ENCODE measurements at regions not wholly inside any gene's neighbourhood (a gene's known extent, or its start where the extent isn't known, plus 50 kb on each side); places are given as distances from the start of the nearest gene placed in this dataset.

DNA sequence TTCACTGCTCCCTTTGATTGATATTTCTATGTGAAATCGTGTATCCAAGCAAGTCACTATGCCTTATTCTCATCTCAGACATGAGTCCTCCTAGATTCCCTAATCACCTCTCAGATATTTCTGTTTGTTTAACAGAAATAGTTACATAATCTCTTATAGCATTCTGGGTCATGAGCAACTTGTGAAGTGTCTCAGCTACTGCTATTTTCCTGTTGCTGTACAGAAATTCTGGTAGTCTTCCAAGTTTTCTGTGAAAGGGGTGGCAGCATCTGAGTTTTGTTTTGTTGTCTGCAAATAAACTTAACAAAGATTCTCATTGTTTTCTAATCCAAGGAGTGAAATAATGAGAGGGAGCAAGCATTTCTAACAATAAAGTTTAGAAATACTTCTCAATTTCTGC is 256.9 kb upstream of the ST8SIA4 start:
- Histone ChIP-seq H3K4me2 (ENCODE audit: low read length) (no peak overlapping the region), H3K79me2 (ENCODE audit: insufficient read depth, low read depth, low read length) (no peaks in the 10 kb centered on the region), H3K27ac (ENCODE audit: low read depth, low read length, poor library complexity, severe bottlenecking) (no peak overlapping the region), H2AFZ (ENCODE audit: low read length) (no peak overlapping the region), H4K20me1 (ENCODE audit: insufficient read depth, low read length) (no peaks in the 10 kb centered on the region), H3K9me2 (ENCODE audit: insufficient read depth, low read length) (no peaks in the 10 kb centered on the region), H3K4me1 (ENCODE audit: insufficient read depth, low read length, poor library complexity, severe bottlenecking) (no peaks in the 10 kb centered on the region), H3K4me3 (ENCODE audit: low read depth, low read length, poor library complexity, severe bottlenecking) (no peak overlapping the region), H3K9me3 (ENCODE audit: low read length) (no peaks in the 10 kb centered on the region), H3K36me3 (ENCODE audit: insufficient read depth, low read length) (no peaks in the 10 kb centered on the region)
- TF ChIP-seq, protein P1, sequence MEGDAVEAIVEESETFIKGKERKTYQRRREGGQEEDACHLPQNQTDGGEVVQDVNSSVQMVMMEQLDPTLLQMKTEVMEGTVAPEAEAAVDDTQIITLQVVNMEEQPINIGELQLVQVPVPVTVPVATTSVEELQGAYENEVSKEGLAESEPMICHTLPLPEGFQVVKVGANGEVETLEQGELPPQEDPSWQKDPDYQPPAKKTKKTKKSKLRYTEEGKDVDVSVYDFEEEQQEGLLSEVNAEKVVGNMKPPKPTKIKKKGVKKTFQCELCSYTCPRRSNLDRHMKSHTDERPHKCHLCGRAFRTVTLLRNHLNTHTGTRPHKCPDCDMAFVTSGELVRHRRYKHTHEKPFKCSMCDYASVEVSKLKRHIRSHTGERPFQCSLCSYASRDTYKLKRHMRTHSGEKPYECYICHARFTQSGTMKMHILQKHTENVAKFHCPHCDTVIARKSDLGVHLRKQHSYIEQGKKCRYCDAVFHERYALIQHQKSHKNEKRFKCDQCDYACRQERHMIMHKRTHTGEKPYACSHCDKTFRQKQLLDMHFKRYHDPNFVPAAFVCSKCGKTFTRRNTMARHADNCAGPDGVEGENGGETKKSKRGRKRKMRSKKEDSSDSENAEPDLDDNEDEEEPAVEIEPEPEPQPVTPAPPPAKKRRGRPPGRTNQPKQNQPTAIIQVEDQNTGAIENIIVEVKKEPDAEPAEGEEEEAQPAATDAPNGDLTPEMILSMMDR (conservative IDR thresholded peaks at IDR 0.05; ENCODE audit: low read length): no peak
- intact Hi-C loops (cut with micrococcal nuclease; ENCODE audit: unreplicated experiment): no loop called here
- no peak for DNase-seq (ENCODE audit: low spot score)
- BruUV-seq (replicated peaks): no TSS peak
- ChIA-PET POLR2A (no interaction called here), CTCF (ENCODE audit: unreplicated experiment) (no interaction called here)

DNA sequence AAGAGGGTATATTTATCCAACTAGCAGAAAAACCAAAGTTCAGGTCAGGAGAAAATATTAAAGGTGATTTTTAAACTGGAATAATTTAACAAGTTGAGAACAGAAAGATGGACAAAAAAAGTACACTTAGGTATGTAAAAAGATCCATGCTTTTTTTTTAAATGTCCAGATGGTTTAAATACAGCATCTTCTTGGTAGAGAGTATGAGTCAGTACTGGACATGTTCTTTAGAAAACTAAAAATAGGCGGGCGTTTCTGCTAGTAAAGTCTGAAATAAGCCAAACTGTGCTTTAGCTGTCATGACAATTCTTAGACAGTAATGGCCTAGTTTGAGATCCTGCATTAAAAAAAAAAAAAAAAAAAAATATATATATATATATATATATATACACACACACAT is 255.9 kb upstream of the ST8SIA4 start:
- BruUV-seq (replicated peaks): no TSS peak
- H4K20me1 ChIP-seq (ENCODE audit: insufficient read depth, low read length): no peaks in the 10 kb centered on the region

DNA sequence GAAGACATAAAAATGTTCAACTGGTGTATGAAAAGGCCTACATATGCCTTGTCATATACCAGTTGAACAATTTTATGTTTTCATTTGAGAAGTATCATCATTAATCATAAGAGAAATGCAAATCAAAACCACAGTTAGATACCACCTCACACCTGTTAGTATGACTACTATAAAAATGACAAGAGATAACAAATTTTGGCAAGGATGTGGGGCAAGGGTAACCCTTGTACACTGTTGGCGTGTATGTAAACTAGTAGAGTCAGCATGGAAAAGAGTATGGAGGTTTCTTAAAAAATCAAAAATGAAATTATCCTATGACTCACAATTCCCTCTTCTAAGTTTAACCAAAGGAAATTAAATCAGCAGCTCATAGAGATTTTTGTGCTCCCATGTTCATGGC is 250.4 kb upstream of the ST8SIA4 start:
- H3K36me3 ChIP-seq (ENCODE audit: insufficient read depth, low read length): no peaks in the 10 kb centered on the region
- ChIA-PET POLR2A (no interaction called here), CTCF (ENCODE audit: unreplicated experiment) (no interaction called here)
- H3K4me2 ChIP-seq (ENCODE audit: low read length): no peak overlapping the region
- BruUV-seq (replicated peaks): no TSS peak
- H3K79me2 ChIP-seq (ENCODE audit: insufficient read depth, low read depth, low read length): no peaks in the 10 kb centered on the region
- no peaks in the 10 kb centered on the region for H3K9me2 ChIP-seq (ENCODE audit: insufficient read depth, low read length)
- no peaks in the 10 kb centered on the region for H4K20me1 ChIP-seq (ENCODE audit: insufficient read depth, low read length)
- intact Hi-C loops (cut with micrococcal nuclease; ENCODE audit: unreplicated experiment): no loop called here
- no peak overlapping the region for H2AFZ ChIP-seq (ENCODE audit: low read length)
- TF ChIP-seq, protein P1 (conservative IDR thresholded peaks at IDR 0.05; ENCODE audit: low read length): no peak
- no peak for TF ChIP-seq EZH2phosphoT487 (IDR thresholded peaks at IDR 0.05; ENCODE audit: borderline replicate concordance, low read depth, low read length)
- no peaks in the 10 kb centered on the region for H3K4me1 ChIP-seq (ENCODE audit: insufficient read depth, low read length, poor library complexity, severe bottlenecking)
- no peaks in the 10 kb centered on the region for H3K9me3 ChIP-seq (ENCODE audit: low read length)
- DNase-seq (ENCODE audit: low spot score): no peak
- no peak overlapping the region for H3K27ac ChIP-seq (ENCODE audit: low read depth, low read length, poor library complexity, severe bottlenecking)
- H3K4me3 ChIP-seq (ENCODE audit: low read depth, low read length, poor library complexity, severe bottlenecking): no peak overlapping the region

More for the DNA sequence above, 255.9 kb upstream of the ST8SIA4 start:
- Histone ChIP-seq H3K4me3 (ENCODE audit: low read depth, low read length, poor library complexity, severe bottlenecking) (no peak overlapping the region), H3K27ac (ENCODE audit: low read depth, low read length, poor library complexity, severe bottlenecking) (no peak overlapping the region), H3K4me2 (ENCODE audit: low read length) (no peak overlapping the region), H2AFZ (ENCODE audit: low read length) (no peak overlapping the region), H3K79me2 (ENCODE audit: insufficient read depth, low read depth, low read length) (no peaks in the 10 kb centered on the region), H3K9me3 (ENCODE audit: low read length) (no peaks in the 10 kb centered on the region), H3K9me2 (ENCODE audit: insufficient read depth, low read length) (no peaks in the 10 kb centered on the region), H3K4me1 (ENCODE audit: insufficient read depth, low read length, poor library complexity, severe bottlenecking) (no peaks in the 10 kb centered on the region), H3K36me3 (ENCODE audit: insufficient read depth, low read length) (no peaks in the 10 kb centered on the region)
- ChIA-PET CTCF (ENCODE audit: unreplicated experiment) (no interaction called here), POLR2A (interaction anchor here (0.7 to 1.1 kb wide), 2 partner anchors 257 to 581 kb away, joined by 3 read pairs; no protein-coding TSS in a partner anchor)
- TF ChIP-seq, protein P1 (conservative IDR thresholded peaks at IDR 0.05; ENCODE audit: low read length): no peak
- no peak for TF ChIP-seq EZH2phosphoT487 (IDR thresholded peaks at IDR 0.05; ENCODE audit: borderline replicate concordance, low read depth, low read length)
- intact Hi-C loops (cut with micrococcal nuclease; ENCODE audit: unreplicated experiment): no loop called here
- DNase-seq (ENCODE audit: low spot score): no peak

All from OCI-LY7 (cell line).